ENCODE measurements at regions not wholly inside any gene's neighbourhood (a gene's known extent, or its start where the extent isn't known, plus 50 kb on each side); places are given as distances from the start of the nearest gene placed in this dataset.

- WGBS = 79% methylated on average over 13 of the region's 13 CpGs
These were observed 149.7 kb upstream of the CADM1 start for GRCh38 chr11:115653926-115654325.

More at GRCh38 chr11:115653926-115654325, 149.7 kb upstream of the CADM1 start:
- Histone ChIP-seq H3K27ac (ENCODE audit: low read depth in 1 of 2, low read length in 2 of 2) (no peak overlapping the region), H3K27me3 (ENCODE audit: control insufficient read depth in 4 of 4, insufficient read depth in 4 of 4, low read length in 3 of 4) (peaks cover 0 to under 1% (median 0%) of the 10 kb centered on the region in 4 donors), H3K9ac (ENCODE audit: low read depth in 1 of 2, low read length in 2 of 2) (no peak overlapping the region), H3K4me1 (ENCODE audit: control insufficient read depth in 4 of 4, insufficient read depth in 4 of 4, low read length in 3 of 4) (peaks cover 0 to 2% (median 0%) of the 10 kb centered on the region in 4 donors), H3K36me3 (ENCODE audit: control insufficient read depth in 4 of 4, insufficient read depth in 3 of 4, low read depth in 1 of 4, low read length in 3 of 4) (no peaks in the 10 kb centered on the region), H3K4me3 (ENCODE audit: low read depth in 1 of 3, low read length in 3 of 3) (no peak overlapping the region), H3K9me3 (ENCODE audit: control insufficient read depth in 4 of 4, low read length in 3 of 4) (no peaks in the 10 kb centered on the region)
- no peak for TF ChIP-seq MAX (IDR thresholded peaks at IDR 0.05)
- TF ChIP-seq CTCF (IDR thresholded peaks at IDR 0.05; ENCODE audit: low read depth, low read length, missing input control) = no peak
- TF ChIP-seq RAD21 (IDR thresholded peaks at IDR 0.05) = no peak
- no peak for TF ChIP-seq SP1 (IDR thresholded peaks at IDR 0.05)
- no peak for TF ChIP-seq NR2F2 (IDR thresholded peaks at IDR 0.05)
- no peak for TF ChIP-seq REST (IDR thresholded peaks at IDR 0.05)
- no peak for TF ChIP-seq JUND (IDR thresholded peaks at IDR 0.05)
- TF ChIP-seq GABPA (IDR thresholded peaks at IDR 0.05 in 1 of 2, conservative IDR thresholded peaks at IDR 0.05 in 1 of 2) = no peak
- no peak for TF ChIP-seq EGR1 (IDR thresholded peaks at IDR 0.05; ENCODE audit: low read depth in 2 of 2)
- TF ChIP-seq FOXA2 (IDR thresholded peaks at IDR 0.05) = no peak
- TF ChIP-seq FOXA1 (IDR thresholded peaks at IDR 0.05) = no peak
- TF ChIP-seq ZBTB33 (IDR thresholded peaks at IDR 0.05) = no peak
- no peak for TF ChIP-seq ATF3 (IDR thresholded peaks at IDR 0.05)
- no peak for TF ChIP-seq HNF4A (conservative IDR thresholded peaks at IDR 0.05)
- DNase-seq (ENCODE audit: low spot score) = no peak
